GM18507 (cell line): ENCODE measurements at regions not wholly inside any gene's neighbourhood (a gene's known extent, or its start where the extent isn't known, plus 50 kb on each side); places are given as distances from the start of the nearest gene placed in this dataset.

Experiments
- DNase-seq: peaks from one replicate; pipeline ENCODE4 v3.0.0; 2011; ENCODE audit warnings: low read depth; ENCODE audit not compliant: insufficient read length; ENCODE audit errors: extremely low spot score
- FAIRE-seq: peaks from 2 replicates; lab custom pipeline; 2011; peaks lifted over from hg19 to GRCh38; lab: Jason Lieb, UNC

DNA sequence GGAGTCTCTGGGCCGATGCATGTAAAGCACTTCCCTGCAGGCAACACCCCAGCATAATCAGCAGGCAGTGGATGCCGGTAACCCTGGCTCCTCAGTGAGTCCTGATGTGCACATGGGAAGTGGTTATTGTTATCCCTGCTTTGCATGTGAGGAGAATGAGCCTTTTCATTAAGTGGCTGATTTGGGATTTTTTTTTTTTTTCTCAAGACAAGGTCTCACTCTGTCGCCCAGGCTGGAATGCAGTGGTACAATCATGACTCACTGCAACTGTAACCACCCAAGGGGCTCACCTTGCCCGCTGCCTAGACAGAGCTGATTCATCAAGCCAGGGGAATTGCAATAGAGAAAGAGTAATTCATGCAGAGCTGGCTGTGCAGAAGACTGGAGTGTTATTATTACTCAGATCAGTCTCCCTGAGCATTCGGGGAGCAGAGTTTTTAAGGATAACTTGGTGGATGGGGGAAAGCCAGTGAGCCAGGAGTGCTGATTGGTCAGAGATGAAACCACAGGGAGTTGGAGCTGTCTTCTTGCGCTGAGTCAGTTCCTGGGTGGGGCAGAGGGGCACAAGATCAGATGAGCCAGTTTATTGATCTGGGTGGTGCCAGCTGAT, 95.4 kb downstream of the SOCS6 start:
- no peak for DNase-seq
- no peak for FAIRE-seq

DNA sequence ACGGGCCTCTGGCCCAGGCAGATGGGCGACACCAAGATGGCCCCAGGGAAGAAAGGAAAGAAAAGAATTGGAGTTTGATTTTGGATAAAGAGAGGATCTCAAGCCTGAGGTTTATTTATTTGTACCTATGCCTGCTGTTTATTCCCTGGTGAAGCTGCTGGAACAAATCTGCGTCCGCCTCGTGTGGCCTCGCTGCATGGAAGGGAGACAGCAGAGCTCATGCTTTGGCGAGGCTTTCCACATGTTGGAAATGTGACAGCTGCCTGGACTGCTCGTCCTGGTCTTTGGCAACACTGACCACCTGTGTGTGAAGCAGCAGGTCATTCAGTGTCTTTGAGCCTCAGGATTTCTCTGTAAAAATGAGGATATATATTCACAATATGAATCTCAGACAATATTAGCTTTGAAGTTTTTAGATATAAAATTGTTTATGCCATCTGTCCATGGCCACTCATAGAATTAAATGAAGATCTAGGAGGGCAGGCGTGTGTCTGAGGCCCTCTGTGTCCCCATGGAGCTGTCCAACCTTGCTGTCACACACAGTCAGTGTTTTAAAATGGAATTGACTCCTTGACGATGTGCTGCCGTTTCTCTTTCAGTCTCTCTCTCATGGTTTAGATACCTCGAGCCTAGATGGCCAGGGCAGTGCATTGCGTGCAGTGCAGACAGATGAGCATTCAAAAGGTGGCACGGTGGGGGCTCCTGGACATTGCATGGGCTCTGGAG, 94.3 kb downstream of the SOCS6 start:
- DNase-seq (no peak), FAIRE-seq (no peak)

DNA sequence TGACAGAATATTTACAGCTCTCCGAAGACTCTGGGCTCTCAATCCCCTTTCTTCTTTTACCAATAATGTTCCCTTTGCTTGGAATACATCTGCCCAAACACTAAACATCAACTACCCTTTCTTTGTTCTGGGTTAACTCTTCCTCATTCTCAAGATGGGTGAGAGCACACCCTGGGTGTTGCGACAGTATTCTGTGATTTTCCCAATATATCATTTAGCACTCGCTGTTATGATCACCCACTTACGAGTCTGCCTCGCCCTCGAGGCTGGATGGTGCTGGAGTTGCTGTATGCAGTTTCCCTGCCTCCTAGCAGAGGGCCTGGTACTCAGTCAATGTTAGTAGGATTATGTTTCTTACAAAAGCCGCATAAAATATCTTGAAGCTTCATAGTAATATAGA, 93.2 kb downstream of the SOCS6 start:
- DNase-seq (no peak), FAIRE-seq (no peak)

DNA sequence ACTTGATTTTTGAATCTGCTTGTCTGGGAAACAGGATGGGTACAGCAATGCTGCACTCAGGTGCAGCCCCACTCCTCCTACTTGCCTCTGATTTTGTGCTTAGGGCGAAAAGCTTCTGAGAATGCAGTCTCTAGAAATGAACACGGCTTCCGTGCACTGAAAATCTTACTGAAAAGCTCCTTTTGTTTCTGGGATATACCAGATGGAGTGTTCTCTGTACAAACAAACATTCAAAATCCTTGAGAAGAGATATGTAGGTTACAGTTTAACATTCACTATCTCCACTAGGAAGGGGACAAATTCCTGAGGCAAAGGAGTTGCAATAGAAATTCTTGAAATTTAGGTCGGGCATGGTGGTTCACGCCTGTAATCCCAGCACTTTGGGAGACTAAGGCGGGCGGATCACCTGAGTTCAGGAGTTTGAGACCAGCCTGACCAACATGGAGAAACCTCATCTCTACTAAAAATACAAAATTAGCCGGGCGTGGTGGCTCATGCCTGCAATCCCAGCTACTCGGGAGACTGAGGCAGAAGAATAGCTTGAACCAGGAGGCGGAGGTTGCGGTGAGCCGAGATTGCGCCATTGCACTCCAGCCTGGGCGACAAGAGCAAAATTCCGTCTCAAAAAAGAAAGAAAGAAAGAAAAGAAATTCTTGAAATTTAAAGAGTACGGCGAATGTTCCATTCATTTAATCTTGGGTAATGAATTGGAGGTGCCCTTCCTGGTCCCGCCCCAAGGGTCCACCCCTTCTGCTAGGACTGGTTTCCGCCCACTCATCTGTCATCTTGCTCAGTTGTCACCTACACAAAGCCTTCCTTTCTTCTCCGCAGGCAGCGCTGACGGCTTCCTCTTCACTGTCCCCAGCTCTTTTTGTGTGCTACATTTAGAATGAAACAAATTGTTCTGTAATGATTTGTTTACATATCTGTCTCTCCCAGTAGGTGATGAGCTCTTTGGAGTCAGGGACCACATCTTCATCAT, 92.4 kb downstream of the SOCS6 start:
- FAIRE-seq (no peak), DNase-seq (no peak)
